Hepatocyte (in vitro differentiated cells): ENCODE measurements at regions not wholly inside any gene's neighbourhood (a gene's known extent, or its start where the extent isn't known, plus 50 kb on each side); places are given as distances from the start of the nearest gene placed in this dataset.
"Not testable (repeated sequence)": the region's sequence is repeated elsewhere in the genome, so short reads cannot be mapped to it uniquely, and the experiment has no call there.

Experiments
- DNase-seq: peaks from one replicate; pipeline ENCODE4 v3.0.0-alpha.2; 2016; ENCODE audit warnings: low spot score
- H2AFZ ChIP-seq: fragments of 200-600 bp; sonication (generic); 2 replicates; pipeline ENCODE4 v1.6.0; 2016; ENCODE audit warnings: antibody characterized with exemption, mild to moderate bottlenecking
- H3K27ac ChIP-seq: fragments of 200-600 bp; sonication (generic); 2 replicates; pipeline ENCODE4 v1.5.1; 2016; ENCODE audit warnings: mild to moderate bottlenecking
- H3K27me3 ChIP-seq: fragments of 200-600 bp; sonication (generic); 2 replicates; pipeline ENCODE4 v1.6.1; 2016
- H3K36me3 ChIP-seq: fragments of 200-600 bp; sonication (generic); replicated peaks from 2 replicates; pipeline ENCODE4 v1.5.1; 2016; ENCODE audit warnings: low read depth; ENCODE audit not compliant: insufficient read depth
- H3K4me1 ChIP-seq: fragments of 200-600 bp; sonication (generic); 2 replicates; pipeline ENCODE4 v1.5.1; 2016; ENCODE audit warnings: mild to moderate bottlenecking, moderate library complexity; ENCODE audit not compliant: insufficient read depth
- H3K4me2 ChIP-seq: fragments of 200-600 bp; sonication (generic); 2 replicates; pipeline ENCODE4 v1.6.0; 2016
- H3K4me3 ChIP-seq: fragments of 200-600 bp; sonication (generic); 2 replicates; pipeline ENCODE4 v1.5.1; 2016; ENCODE audit warnings: mild to moderate bottlenecking
- H3K79me2 ChIP-seq: fragments of 200-600 bp; sonication (generic); 2 replicates; pipeline ENCODE4 v1.6.0; 2017; ENCODE audit warnings: mild to moderate bottlenecking
- H3K9me2 ChIP-seq: fragments of 200-600 bp; sonication (generic); replicated peaks from 2 replicates; pipeline ENCODE4 v1.6.0; 2017; ENCODE audit warnings: mild to moderate bottlenecking; ENCODE audit not compliant: insufficient read depth
- H3K9me3 ChIP-seq: fragments of 200-600 bp; sonication (generic); 2 replicates; pipeline ENCODE4 v1.5.1; 2016; ENCODE audit warnings: low read depth, mild to moderate bottlenecking
- H4K20me1 ChIP-seq: fragments of 200-600 bp; sonication (generic); 2 replicates; pipeline ENCODE4 v1.6.0; 2016; ENCODE audit warnings: mild to moderate bottlenecking; ENCODE audit not compliant: insufficient read depth, poor library complexity, severe bottlenecking
- EZH2 ChIP-seq: fragments of 200-600 bp; sonication (generic); IDR thresholded peaks from 2 replicates; pipeline ENCODE4 v1.6.1; 2016; ENCODE audit warnings: antibody characterized with exemption, mild to moderate bottlenecking, borderline replicate concordance
- EZH2phosphoT487 ChIP-seq: fragments of 200-600 bp; sonication (generic); IDR thresholded peaks from one replicate; pipeline ENCODE4 v1.6.1; 2018; ENCODE audit warnings: antibody characterized with exemption, mild to moderate bottlenecking, low read depth, moderate library complexity; ENCODE audit not compliant: unreplicated experiment, severe bottlenecking
- WGBS: methylation state at CpG from one replicate; pipeline ENCODE4 v1.1.6; 2016; ENCODE audit warnings: low lambda C conversion rate; ENCODE audit errors: missing lambda C conversion rate; 5-methylcytosine and 5-hydroxymethylcytosine counted together
- TF ChIP-seq, protein P1 (sequence below): fragments of 200-600 bp; sonication (generic); IDR thresholded peaks from 2 replicates; pipeline ENCODE4 v1.5.1; 2016; ENCODE audit warnings: antibody characterized with exemption, mild to moderate bottlenecking; ENCODE audit not compliant: poor library complexity

GRCh38 chr12:87427770-87428169 lies 601.4 kb downstream of the C12orf50 start:
- WGBS = 97% methylated on average over 1 of the region's 1 CpG
- Histone ChIP-seq H3K27ac (no peak overlapping the region), H2AFZ (no peak overlapping the region)

DNA sequence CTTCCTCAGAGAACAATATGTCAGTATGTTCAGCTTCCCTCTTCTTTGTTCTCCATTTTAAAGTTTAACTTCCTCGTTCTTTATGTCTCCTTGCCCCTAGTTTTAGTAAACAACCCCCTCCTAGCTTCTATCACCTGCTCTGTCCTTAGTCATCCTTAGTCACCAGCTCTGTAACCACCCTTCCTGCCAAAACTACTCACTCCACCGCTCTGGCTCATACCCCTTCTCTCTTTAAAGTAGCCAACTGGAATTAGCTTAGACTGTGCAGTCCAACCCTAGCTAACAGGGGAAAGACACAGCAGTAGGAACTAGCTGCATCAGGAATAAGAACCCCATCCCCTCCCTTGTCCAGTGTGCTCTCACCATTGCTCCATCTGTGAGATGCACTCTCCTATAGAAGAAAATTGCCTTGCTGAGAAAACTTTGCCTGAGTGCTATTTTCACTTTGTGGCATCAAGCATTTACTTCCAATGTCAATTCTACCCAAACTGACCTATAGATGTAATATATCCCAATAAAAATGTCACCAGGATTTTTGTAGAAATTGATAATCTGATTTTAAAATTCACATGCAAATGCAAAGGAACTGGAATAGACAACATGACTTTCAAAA lies 603.2 kb downstream of the C12orf50 start:
- TF ChIP-seq EZH2phosphoT487 = no peak
- no peak for TF ChIP-seq EZH2
- Histone ChIP-seq H3K4me3 (no peak overlapping the region), H3K27ac (peak overlapping the region; percentile 46), H3K79me2 (no peaks in the 10 kb centered on the region), H3K27me3 (no peaks in the 10 kb centered on the region), H3K9me2 (no peaks in the 10 kb centered on the region), H3K36me3 (no peaks in the 10 kb centered on the region), H3K4me2 (no peak overlapping the region), H4K20me1 (no peaks in the 10 kb centered on the region), H3K9me3 (peaks cover 5% of the 10 kb centered on the region), H2AFZ (no peak overlapping the region), H3K4me1 (no peaks in the 10 kb centered on the region)
- WGBS = 45% methylated on average over 2 of the region's 2 CpGs
- DNase-seq = no peak

More at GRCh38 chr12:87427770-87428169, 601.4 kb downstream of the C12orf50 start:
- H3K9me2 ChIP-seq = no peaks in the 10 kb centered on the region
- H4K20me1 ChIP-seq = no peaks in the 10 kb centered on the region
- no peaks in the 10 kb centered on the region for H3K36me3 ChIP-seq
- no peaks in the 10 kb centered on the region for H3K79me2 ChIP-seq
- peaks cover 5% of the 10 kb centered on the region for H3K9me3 ChIP-seq
- no peaks in the 10 kb centered on the region for H3K4me1 ChIP-seq
- DNase-seq = no peak
- no peak overlapping the region for H3K4me2 ChIP-seq
- H3K4me3 ChIP-seq = no peak overlapping the region
- TF ChIP-seq EZH2 (no peak), EZH2phosphoT487 (no peak)
- TF ChIP-seq, protein P1, sequence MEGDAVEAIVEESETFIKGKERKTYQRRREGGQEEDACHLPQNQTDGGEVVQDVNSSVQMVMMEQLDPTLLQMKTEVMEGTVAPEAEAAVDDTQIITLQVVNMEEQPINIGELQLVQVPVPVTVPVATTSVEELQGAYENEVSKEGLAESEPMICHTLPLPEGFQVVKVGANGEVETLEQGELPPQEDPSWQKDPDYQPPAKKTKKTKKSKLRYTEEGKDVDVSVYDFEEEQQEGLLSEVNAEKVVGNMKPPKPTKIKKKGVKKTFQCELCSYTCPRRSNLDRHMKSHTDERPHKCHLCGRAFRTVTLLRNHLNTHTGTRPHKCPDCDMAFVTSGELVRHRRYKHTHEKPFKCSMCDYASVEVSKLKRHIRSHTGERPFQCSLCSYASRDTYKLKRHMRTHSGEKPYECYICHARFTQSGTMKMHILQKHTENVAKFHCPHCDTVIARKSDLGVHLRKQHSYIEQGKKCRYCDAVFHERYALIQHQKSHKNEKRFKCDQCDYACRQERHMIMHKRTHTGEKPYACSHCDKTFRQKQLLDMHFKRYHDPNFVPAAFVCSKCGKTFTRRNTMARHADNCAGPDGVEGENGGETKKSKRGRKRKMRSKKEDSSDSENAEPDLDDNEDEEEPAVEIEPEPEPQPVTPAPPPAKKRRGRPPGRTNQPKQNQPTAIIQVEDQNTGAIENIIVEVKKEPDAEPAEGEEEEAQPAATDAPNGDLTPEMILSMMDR = no peak
- no peaks in the 10 kb centered on the region for H3K27me3 ChIP-seq

GRCh38 chr12:87421233-87421632 lies 608.0 kb downstream of the C12orf50 start:
- not testable (repeated sequence) for H2AFZ ChIP-seq, H3K4me1 ChIP-seq, H3K9me3 ChIP-seq, H3K36me3 ChIP-seq, H3K79me2 ChIP-seq, H3K4me2 ChIP-seq, H4K20me1 ChIP-seq, H3K4me3 ChIP-seq, H3K27me3 ChIP-seq, H3K27ac ChIP-seq, DNase-seq, H3K9me2 ChIP-seq
- 95% methylated on average over 2 of the region's 2 CpGs for WGBS

DNA sequence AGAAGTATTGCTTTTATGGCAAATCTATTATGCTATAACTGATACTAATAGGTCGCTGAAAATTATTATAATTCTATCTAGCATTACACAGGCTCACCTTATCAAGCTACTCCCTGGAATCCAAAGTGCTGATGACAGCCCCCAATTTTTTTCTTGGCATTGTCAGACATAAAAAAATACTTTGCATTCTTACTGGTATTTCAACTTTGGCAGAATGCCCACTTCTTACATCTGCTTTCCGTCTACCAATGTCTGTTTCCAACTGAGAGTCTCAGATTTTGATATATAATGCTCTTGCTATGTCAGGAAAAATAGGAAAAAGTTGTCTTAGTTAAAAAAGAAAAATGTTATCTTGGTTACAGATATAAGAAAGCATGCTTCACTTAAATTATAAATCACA lies 615.4 kb downstream of the C12orf50 start:
- Histone ChIP-seq H3K4me1 (peaks cover 3% of the 10 kb centered on the region), H3K4me2 (no peak overlapping the region), H2AFZ (no peak overlapping the region), H3K9me3 (peaks cover 2% of the 10 kb centered on the region), H3K27ac (no peak overlapping the region), H3K4me3 (no peak overlapping the region), H4K20me1 (no peaks in the 10 kb centered on the region), H3K27me3 (no peaks in the 10 kb centered on the region), H3K9me2 (no peaks in the 10 kb centered on the region), H3K36me3 (no peaks in the 10 kb centered on the region), H3K79me2 (no peaks in the 10 kb centered on the region)
- 63% methylated on average over 2 of the region's 2 CpGs for WGBS
- TF ChIP-seq EZH2 = no peak
- no peak for TF ChIP-seq EZH2phosphoT487
- DNase-seq = peak; percentile 31

- no peaks in the 10 kb centered on the region for H3K9me2 ChIP-seq
- H3K4me3 ChIP-seq = no peak overlapping the region
- H3K4me1 ChIP-seq = no peaks in the 10 kb centered on the region
- no peaks in the 10 kb centered on the region for H3K9me3 ChIP-seq
- H3K4me2 ChIP-seq = no peak overlapping the region
- TF ChIP-seq EZH2 (no peak), EZH2phosphoT487 (no peak)
- TF ChIP-seq, protein P1 = no peak
- 43% methylated on average over 1 of the region's 1 CpG for WGBS
- no peak overlapping the region for H2AFZ ChIP-seq
- DNase-seq = no peak
- no peak overlapping the region for H3K27ac ChIP-seq
- H3K79me2 ChIP-seq = no peaks in the 10 kb centered on the region
- H3K27me3 ChIP-seq = no peaks in the 10 kb centered on the region
- no peaks in the 10 kb centered on the region for H3K36me3 ChIP-seq
- no peaks in the 10 kb centered on the region for H4K20me1 ChIP-seq
Measured at GRCh38 chr12:87406926-87407325, 622.3 kb downstream of the C12orf50 start.
